Activated CD4-positive, alpha-beta memory T cell treated with anti-CD3 and anti-CD28 coated beads for 36 hours (primary cell): ENCODE measurements at regions not wholly inside any gene's neighbourhood (a gene's known extent, or its start where the extent isn't known, plus 50 kb on each side); places are given as distances from the start of the nearest gene placed in this dataset.

ENCODE experiments used
- CTCF ChIA-PET: fragments of 350-600 bp; sonication (Branson Sonifier 250); formaldehyde crosslinking; loops from one replicate; lab custom pipeline; 2021; ENCODE audit warnings: antibody characterized with exemption, inconsistent platforms; lab: Charles Lee
- POLR2A ChIA-PET: fragments of 350-600 bp; sonication (Branson Sonifier 250); formaldehyde crosslinking; loops from one replicate; lab custom pipeline; 2021; ENCODE audit warnings: antibody characterized with exemption; lab: Charles Lee
- DNase-seq: peaks from one replicate; pipeline ENCODE4 v3.0.0-alpha.2; 2020
- H3K27ac Mint-ChIP-seq: one replicate; pipeline ENCODE4 v1.8.0; 2021; ENCODE audit warnings: mixed read lengths
- H3K27me3 Mint-ChIP-seq: one replicate; pipeline ENCODE4 v1.8.0; 2021; ENCODE audit warnings: mixed read lengths
- H3K36me3 Mint-ChIP-seq: one replicate; pipeline ENCODE4 v1.8.0; 2021; ENCODE audit warnings: mixed read lengths
- H3K4me1 Mint-ChIP-seq: one replicate; pipeline ENCODE4 v1.8.0; 2021; ENCODE audit warnings: low read depth, mixed read lengths
- H3K4me3 Mint-ChIP-seq: one replicate; pipeline ENCODE4 v1.8.0; 2021; ENCODE audit warnings: mild to moderate bottlenecking, mixed read lengths
- H3K9me3 Mint-ChIP-seq: one replicate; pipeline ENCODE4 v1.8.0; 2021; ENCODE audit warnings: mixed read lengths
- intact Hi-C: fragments of 100-400 bp; cut with micrococcal nuclease; formaldehyde crosslinking; loops from one replicate; pipeline ENCODE4 v1.15.1; 2023

DNA sequence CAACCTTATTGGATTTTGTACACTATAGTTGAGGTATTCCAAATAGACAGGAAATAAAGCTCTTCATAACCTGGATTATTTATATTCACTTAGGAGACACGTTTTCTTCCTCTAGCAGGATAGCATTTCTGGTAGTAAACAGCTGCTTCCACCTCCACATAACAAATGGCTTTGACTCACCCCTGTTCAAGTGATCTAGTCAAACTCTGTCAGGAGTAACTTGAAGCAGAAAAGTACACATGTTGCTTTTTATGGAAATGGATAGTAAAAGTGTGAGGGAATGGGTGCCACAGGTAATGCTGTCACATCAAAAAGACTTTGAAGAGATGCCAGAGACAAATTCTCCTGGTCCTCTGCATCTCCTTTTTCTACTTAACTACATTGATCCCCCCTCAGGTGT is 258.7 kb upstream of the SLC7A11 start:
- H3K4me3 Mint-ChIP-seq, result no peak overlapping the region

DNA sequence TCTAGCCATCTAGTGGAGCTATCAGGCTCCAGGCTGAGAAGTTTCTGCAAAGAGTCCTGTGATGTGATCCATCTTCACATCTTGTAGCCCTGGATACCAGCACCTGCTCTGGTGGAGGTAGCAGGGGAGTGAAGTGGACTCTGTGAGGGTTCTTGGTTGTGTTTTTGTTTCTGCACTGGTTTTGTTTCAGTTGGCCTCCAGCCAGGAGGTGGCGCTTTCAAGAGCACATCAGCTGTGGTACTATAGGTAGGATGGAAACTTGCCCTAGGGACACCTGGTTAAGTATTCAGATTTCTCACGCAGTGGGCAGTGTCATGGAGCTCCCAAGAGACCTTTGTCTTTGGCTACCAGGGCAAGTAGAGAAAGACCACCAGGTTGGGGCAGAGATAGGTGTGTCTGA is 257.5 kb upstream of the SLC7A11 start:
- POLR2A ChIA-PET, result no interaction called here
- Mint-ChIP-seq H3K27ac (no peak overlapping the region), H3K9me3 (peaks cover 34% of the 10 kb centered on the region), H3K27me3 (no peaks in the 10 kb centered on the region), H3K36me3 (no peaks in the 10 kb centered on the region), H3K4me3 (no peak overlapping the region), H3K4me1 (no peaks in the 10 kb centered on the region)
- intact Hi-C loops, result no loop called here
- DNase-seq, result no peak
- CTCF ChIA-PET, result no interaction called here

More for the DNA sequence above, 258.7 kb upstream of the SLC7A11 start:
- Mint-ChIP-seq H3K4me1 (no peaks in the 10 kb centered on the region), H3K27ac (no peak overlapping the region), H3K36me3 (no peaks in the 10 kb centered on the region), H3K27me3 (no peaks in the 10 kb centered on the region), H3K9me3 (peaks cover 34% of the 10 kb centered on the region)
- CTCF ChIA-PET, result no interaction called here
- no peak for DNase-seq
- POLR2A ChIA-PET, result no interaction called here
- intact Hi-C loops, result no loop called here

DNA sequence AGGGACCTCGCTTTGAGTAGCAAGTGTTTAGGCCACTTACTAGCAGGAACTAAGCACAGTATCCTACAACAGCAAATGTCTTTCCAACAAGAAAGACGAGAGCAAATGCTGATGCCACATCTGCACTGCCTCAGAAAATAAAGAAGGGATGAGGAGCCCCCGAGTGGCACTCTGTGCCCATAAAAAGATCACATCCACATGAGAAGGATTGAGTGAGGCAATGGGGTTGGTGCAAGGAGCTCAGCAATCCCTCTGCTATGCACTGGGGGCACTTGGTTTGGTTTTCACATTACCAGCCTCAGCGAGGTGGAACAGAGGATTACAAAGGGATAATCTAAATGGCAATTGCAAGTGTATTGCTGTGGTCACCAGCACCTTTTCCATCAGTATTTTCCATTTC is 252.8 kb upstream of the SLC7A11 start:
- POLR2A ChIA-PET, result no interaction called here
- no peak overlapping the region for H3K27ac Mint-ChIP-seq
- no peak for DNase-seq
- intact Hi-C loops, result no loop called here
- H3K36me3 Mint-ChIP-seq, result no peaks in the 10 kb centered on the region
- H3K4me1 Mint-ChIP-seq, result no peaks in the 10 kb centered on the region
- H3K9me3 Mint-ChIP-seq, result peaks cover 11% of the 10 kb centered on the region
- no peaks in the 10 kb centered on the region for H3K27me3 Mint-ChIP-seq
- H3K4me3 Mint-ChIP-seq, result no peak overlapping the region
- CTCF ChIA-PET, result no interaction called here

DNA sequence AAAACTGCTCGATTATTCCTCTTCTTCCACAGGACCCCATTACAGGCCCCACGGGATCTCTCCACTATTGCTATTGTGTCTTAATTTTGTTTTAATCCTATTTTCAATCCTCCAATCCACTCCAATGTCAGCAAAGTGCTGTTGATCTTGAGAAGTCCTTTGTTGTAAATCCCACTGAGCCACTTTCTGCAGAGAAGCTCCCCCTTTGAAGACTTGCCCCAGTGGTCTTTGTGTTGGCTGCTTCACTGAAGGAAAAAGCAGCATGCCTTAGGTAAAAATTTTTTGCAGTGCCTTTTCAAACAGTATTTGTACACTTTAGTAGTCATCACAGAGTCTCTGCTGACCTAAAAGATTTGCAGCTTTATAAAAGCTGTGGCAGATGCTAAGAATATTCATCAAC is 252.0 kb upstream of the SLC7A11 start:
- intact Hi-C loops, result no loop called here
- no peak overlapping the region for H3K4me3 Mint-ChIP-seq

DNA sequence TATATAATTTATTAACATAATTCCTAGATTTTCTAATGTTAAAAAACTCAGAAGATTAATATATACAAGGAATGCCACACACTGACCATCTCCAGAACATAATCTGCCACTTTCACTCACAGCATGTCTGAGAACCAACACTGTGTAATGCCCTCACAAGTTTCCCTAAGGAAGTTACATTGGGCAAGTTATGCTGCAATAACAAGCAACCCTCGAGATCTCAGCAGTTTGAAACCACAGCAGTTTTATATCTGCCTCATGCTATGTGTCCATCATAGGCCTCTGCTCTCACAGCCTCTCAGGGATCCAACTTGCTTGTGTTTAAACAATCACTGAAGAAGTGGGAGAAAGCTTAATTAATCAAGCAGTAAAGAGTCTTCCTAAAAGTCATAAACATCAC is 250.0 kb upstream of the SLC7A11 start:
- H3K27ac Mint-ChIP-seq, result no peak overlapping the region
- no peak overlapping the region for H3K4me3 Mint-ChIP-seq
- ChIA-PET CTCF (no interaction called here), POLR2A (no interaction called here)
- H3K9me3 Mint-ChIP-seq, result peaks cover 3% of the 10 kb centered on the region
- no peaks in the 10 kb centered on the region for H3K27me3 Mint-ChIP-seq
- no peaks in the 10 kb centered on the region for H3K36me3 Mint-ChIP-seq
- H3K4me1 Mint-ChIP-seq, result no peaks in the 10 kb centered on the region
- DNase-seq, result no peak
- intact Hi-C loops, result no loop called here

More for the DNA sequence above, 252.0 kb upstream of the SLC7A11 start:
- Mint-ChIP-seq H3K36me3 (no peaks in the 10 kb centered on the region), H3K27ac (no peak overlapping the region), H3K4me1 (no peaks in the 10 kb centered on the region), H3K9me3 (peaks cover 4% of the 10 kb centered on the region), H3K27me3 (no peaks in the 10 kb centered on the region)
- ChIA-PET CTCF (no interaction called here), POLR2A (no interaction called here)
- no peak for DNase-seq

DNA sequence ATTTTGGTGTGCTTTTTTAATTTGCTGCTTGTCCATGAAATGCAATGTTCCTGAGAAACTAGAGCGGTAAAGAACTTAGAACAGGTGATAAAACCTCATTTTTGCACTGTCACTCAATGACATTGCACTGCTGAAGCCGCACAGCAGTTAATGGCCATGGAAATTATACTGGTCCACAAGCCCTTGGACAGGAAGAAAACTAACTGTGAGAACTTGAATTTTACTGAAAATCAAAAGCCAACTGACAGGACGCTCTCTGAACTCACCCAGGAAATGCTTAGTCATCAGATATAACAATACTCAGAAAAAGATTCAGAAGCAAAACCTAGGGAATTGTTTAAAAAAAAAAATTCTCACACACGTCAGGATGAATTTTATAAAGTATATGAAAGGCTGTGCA is 246.4 kb upstream of the SLC7A11 start:
- Mint-ChIP-seq H3K9me3 (no peaks in the 10 kb centered on the region), H3K36me3 (no peaks in the 10 kb centered on the region), H3K27ac (no peak overlapping the region), H3K4me3 (no peak overlapping the region), H3K4me1 (no peaks in the 10 kb centered on the region), H3K27me3 (no peaks in the 10 kb centered on the region)
- CTCF ChIA-PET, result no interaction called here
- DNase-seq, result no peak
- POLR2A ChIA-PET, result no interaction called here
- intact Hi-C loops, result no loop called here

DNA sequence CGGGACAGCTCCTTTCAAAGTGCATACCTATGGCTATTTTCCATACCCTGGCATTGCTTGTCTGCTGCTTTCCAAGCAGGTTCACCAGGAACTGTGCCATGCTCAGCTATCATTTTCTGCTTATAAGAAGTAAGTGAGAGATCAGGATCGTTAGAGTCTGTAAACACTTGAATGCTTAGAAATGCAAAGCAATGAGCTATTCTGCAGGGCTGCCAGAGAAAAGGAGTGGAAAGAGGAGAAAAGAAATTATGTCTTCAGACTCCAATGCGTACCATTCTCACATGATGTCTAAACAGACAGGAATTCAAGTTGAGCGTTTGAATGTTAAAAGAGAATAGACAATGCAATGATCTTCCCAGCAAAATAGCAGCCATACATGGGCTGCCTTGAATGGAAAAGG is 245.5 kb upstream of the SLC7A11 start:
- Mint-ChIP-seq H3K36me3 (no peaks in the 10 kb centered on the region), H3K9me3 (no peaks in the 10 kb centered on the region), H3K27ac (no peak overlapping the region), H3K27me3 (no peaks in the 10 kb centered on the region), H3K4me1 (no peaks in the 10 kb centered on the region), H3K4me3 (no peak overlapping the region)
- ChIA-PET CTCF (no interaction called here), POLR2A (no interaction called here)
- intact Hi-C loops, result no loop called here
- no peak for DNase-seq

DNA sequence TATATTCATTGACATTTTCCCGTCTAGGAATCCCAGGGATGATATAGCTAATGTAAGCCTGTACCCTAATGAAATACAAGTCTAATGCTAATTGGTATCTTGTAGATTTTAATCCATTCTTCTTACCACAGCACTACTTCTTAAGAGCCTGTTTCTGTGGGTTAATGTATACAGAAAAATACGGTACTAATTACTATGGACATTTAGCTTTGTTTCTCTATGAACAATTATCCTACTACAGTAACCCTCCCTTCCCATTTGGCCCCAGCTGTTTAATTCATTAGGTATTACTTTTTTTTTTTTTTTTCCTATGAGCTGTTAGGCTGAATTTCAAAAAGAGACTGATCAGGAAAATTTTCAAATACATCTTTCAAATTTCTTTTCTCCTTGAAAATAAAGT is 245.1 kb upstream of the SLC7A11 start:
- no peaks in the 10 kb centered on the region for H3K9me3 Mint-ChIP-seq
- H3K4me3 Mint-ChIP-seq, result no peak overlapping the region
- H3K36me3 Mint-ChIP-seq, result no peaks in the 10 kb centered on the region
- intact Hi-C loops, result no loop called here
- POLR2A ChIA-PET, result interaction anchor here (0.6 kb wide), 1 partner anchor 736 kb away, joined by 3 read pairs; no protein-coding TSS in a partner anchor
- CTCF ChIA-PET, result no interaction called here
- DNase-seq, result no peak
- no peaks in the 10 kb centered on the region for H3K27me3 Mint-ChIP-seq
- no peaks in the 10 kb centered on the region for H3K4me1 Mint-ChIP-seq
- no peak overlapping the region for H3K27ac Mint-ChIP-seq

DNA sequence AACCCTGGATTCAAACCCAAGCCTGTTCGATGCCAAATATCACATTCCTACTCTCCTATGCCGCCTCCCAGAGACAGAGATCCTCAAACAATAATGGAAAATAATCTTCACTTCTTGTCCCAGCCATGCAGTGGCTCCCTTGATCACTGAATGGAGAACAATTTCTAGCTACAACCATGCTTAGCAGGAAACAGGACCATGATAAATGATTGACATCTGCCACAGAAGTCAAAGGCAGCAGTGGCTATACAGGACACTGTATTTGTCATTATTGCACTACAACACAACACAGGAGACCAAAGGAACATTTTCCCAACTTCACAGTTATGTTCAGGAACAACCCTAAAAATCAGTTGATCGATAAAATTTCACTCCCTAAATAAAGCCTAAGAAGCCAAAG is 243.3 kb upstream of the SLC7A11 start:
- no peak overlapping the region for H3K27ac Mint-ChIP-seq
- no peaks in the 10 kb centered on the region for H3K36me3 Mint-ChIP-seq
- no peaks in the 10 kb centered on the region for H3K4me1 Mint-ChIP-seq
- peaks cover 5% of the 10 kb centered on the region for H3K9me3 Mint-ChIP-seq
- ChIA-PET POLR2A (no interaction called here), CTCF (no interaction called here)
- no peak overlapping the region for H3K4me3 Mint-ChIP-seq
- DNase-seq, result no peak
- intact Hi-C loops, result no loop called here
- H3K27me3 Mint-ChIP-seq, result no peaks in the 10 kb centered on the region

DNA sequence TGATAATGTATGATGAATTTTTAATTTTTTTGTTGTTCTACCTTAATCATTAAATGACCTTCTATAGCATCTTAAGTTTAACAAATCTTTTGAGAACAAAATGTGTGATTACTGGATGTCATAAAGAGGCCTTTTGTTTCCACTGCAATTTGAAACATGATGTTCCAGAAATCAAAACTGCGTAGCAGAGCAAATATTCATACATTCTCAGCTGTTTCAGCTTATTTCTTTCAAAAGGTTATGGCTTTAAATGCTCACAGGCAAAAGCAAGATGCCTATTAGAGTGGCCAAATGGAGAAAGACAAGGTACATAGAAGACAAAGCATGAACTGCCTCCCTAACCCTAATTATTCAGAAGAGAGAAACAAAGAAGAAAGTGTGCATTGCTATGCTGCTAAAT is 233.0 kb upstream of the SLC7A11 start:
- H3K4me1 Mint-ChIP-seq, result no peaks in the 10 kb centered on the region
- POLR2A ChIA-PET, result no interaction called here
- H3K4me3 Mint-ChIP-seq, result no peak overlapping the region
- intact Hi-C loops, result no loop called here
- no peak for DNase-seq
- peaks cover 2% of the 10 kb centered on the region for H3K9me3 Mint-ChIP-seq
- no peaks in the 10 kb centered on the region for H3K27me3 Mint-ChIP-seq
- no peaks in the 10 kb centered on the region for H3K36me3 Mint-ChIP-seq
- H3K27ac Mint-ChIP-seq, result no peak overlapping the region
- CTCF ChIA-PET, result no interaction called here

DNA sequence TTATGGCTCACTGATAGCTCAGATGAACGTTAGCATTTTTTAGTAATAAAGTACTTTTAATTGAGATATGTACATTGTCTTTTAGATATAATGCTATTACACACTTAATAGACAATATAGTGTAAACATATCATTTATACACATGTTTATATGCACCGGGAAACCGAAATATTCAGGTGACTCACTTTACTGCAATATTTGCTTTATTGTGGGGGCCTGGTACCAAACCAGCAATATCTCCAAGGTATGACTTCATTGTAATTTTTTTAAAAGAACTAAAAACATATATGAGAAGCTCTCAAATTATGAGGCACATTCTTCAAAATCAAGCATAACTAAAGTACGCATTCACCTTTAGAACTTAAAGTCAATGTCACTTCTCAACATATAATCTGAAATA is 231.2 kb upstream of the SLC7A11 start:
- intact Hi-C loops, result no loop called here

DNA sequence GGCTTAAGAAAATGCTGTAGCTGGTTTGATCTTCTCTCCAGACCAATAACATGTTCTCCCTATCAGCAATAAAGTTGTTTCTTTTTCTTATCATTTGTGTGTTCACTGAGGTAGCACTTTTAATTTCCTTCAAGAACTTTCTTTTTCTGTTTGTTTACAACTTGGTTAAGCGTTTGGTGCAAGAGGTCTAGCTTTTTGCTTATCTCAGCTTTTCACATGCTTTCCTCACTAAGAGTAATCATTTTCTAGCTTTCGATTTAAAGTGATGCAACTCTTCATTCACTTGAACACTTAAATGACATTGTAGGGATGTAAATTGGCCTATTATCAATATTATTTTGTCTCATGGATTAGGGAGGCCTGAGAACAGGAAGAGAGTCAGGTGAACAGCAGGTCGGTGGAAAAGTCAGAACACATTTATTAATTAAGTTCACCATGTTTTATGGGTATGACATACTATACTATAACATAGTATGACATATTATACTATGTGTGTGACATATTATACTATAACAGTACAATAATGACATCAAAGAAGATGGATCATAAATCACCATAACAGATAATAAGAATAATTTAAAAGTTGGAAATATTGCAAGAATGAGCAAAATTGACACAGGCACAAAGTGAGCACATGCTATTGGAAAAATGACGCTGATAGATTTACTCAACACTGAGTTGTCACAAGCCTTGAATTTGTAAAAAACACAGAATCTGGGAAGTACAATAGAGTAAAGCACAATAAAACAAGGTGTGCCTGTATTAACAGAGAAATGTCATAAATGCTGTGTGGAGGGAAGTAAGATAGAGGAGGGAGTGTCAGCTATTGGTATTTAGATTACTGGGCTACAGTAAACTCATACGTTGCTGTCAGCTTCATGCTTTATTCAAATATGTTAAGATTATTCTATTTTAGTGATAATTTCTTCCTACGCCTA is 218.6 kb upstream of the SLC7A11 start:
- Mint-ChIP-seq H3K4me3 (no peak overlapping the region), H3K36me3 (no peaks in the 10 kb centered on the region), H3K27ac (no peak overlapping the region), H3K9me3 (no peaks in the 10 kb centered on the region), H3K27me3 (no peaks in the 10 kb centered on the region), H3K4me1 (no peaks in the 10 kb centered on the region)
- CTCF ChIA-PET, result no interaction called here
- intact Hi-C loops, result no loop called here
- POLR2A ChIA-PET, result no interaction called here
- no peak for DNase-seq

More for the DNA sequence above, 231.2 kb upstream of the SLC7A11 start:
- Mint-ChIP-seq H3K27ac (no peak overlapping the region), H3K4me1 (no peaks in the 10 kb centered on the region), H3K4me3 (no peak overlapping the region), H3K9me3 (no peaks in the 10 kb centered on the region), H3K36me3 (no peaks in the 10 kb centered on the region), H3K27me3 (no peaks in the 10 kb centered on the region)
- no peak for DNase-seq
- POLR2A ChIA-PET, result no interaction called here
- CTCF ChIA-PET, result no interaction called here

DNA sequence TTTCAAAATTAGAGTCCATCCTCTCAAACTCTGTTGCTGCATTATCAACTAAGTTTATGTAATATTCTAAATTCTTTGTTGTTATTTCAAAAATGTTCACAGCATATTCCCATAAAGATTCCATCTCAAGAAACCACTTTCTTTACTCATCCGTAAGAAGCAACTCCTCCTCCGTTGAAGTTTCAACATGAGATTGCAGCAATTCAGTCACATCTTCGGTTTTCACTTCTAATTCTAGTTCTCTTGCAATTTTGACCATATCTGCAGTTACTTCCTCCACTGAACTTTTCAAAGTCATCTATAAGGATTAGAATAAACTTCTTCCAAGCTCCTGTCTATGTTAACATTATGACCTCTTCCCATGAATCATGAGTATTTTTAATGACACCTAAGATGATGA is 216.6 kb upstream of the SLC7A11 start:
- Mint-ChIP-seq H3K4me3 (no peak overlapping the region), H3K36me3 (no peaks in the 10 kb centered on the region), H3K27ac (no peak overlapping the region), H3K9me3 (no peaks in the 10 kb centered on the region), H3K4me1 (no peaks in the 10 kb centered on the region), H3K27me3 (no peaks in the 10 kb centered on the region)
- intact Hi-C loops, result no loop called here
- POLR2A ChIA-PET, result no interaction called here
- no peak for DNase-seq
- CTCF ChIA-PET, result no interaction called here
